Tibial nerve (tissue), 4 donors: ENCODE measurements at regions not wholly inside any gene's neighbourhood (a gene's known extent, or its start where the extent isn't known, plus 50 kb on each side); places are given as distances from the start of the nearest gene placed in this dataset.

Source experiments
- CTCF ChIP-seq, 5 experiments: fragments of 200-600 bp in 3 of 5; fragments of 450-650 bp in 2 of 5; sonication (generic) in 3 of 5; IDR thresholded peaks; one replicate each; pipeline ENCODE4 v1.5.1; 2016 to 2019; ENCODE audit warnings: antibody characterized with exemption in 5 of 5, mild to moderate bottlenecking in 3 of 5, moderate library complexity in 2 of 5
- EP300 ChIP-seq, 2 donors: sonication (generic); formaldehyde crosslinking; IDR thresholded peaks; one replicate each; pipeline ENCODE4 v1.6.1; 2017; ENCODE audit warnings: antibody characterized with exemption in 2 of 2, mild to moderate bottlenecking in 1 of 2
- POLR2A ChIP-seq, 2 donors: fragments of 450-650 bp; IDR thresholded peaks; one replicate each; pipeline ENCODE4 v1.6.1; 2017; ENCODE audit warnings: antibody characterized with exemption in 2 of 2, mild to moderate bottlenecking in 2 of 2, moderate library complexity in 2 of 2

GRCh38 chr4:181077341-181077740 lies 1165.9 kb upstream of the TENM3 start:
- TF ChIP-seq POLR2A (IDR thresholded peaks at IDR 0.05) (no peak), CTCF (IDR thresholded peaks at IDR 0.05) (no peak), EP300 (IDR thresholded peaks at IDR 0.05) (no peak)
